ENCODE measurements at regions not wholly inside any gene's neighbourhood (a gene's known extent, or its start where the extent isn't known, plus 50 kb on each side); places are given as distances from the start of the nearest gene placed in this dataset.

DNA sequence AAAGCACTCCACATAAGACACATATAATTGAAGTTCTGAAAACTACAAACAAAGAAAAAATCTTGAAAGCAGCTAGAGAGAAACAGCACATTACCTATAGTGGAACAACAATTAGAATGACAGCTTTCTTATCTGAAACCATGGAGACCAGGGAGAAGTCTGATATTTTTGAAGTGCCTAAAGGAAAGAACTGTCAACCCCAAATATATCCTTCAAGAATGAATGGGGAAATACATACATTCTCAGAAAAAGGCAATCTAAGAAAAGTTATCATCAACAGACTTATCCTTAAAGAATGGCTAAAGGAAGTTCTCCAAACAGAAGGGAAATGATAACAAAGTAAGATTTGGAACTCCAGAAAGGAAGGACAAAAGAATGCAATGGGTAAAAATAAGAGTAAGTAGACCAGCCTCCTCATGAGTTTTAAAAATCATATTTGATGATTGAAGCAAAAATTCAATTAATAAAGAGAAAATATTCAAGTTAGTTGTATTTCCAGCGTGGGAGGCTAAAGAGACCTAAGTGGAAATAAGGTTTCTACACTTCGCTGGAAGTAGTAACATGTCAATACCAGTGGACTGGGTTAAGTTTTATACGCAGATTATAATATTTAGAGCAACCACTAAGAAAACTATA is 170.8 kb upstream of the SAMSN1 start:
- no peak for DNase-seq

DNA sequence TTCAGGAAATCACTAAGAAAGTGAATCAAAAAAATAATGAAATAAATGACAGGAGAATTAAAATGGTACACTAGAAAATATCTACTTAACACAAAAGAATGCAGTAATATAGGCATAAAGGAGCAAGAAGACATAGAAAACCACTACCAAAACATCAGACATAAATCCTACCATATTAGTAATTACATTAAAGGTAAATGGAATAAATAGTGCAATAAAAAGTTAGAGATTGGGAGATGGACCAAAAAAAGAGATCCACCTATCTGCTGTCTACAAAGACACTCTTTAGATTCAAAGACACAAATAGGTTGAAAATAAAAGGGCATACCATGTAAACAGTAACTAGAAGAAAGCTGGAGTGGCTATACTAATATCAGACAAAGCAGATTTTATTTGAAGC is 167.0 kb upstream of the SAMSN1 start:
- DNase-seq: no peak

GRCh38 chr21:14712121-14712715 is 166.1 kb upstream of the SAMSN1 start:
- DNase-seq: no peak

DNA sequence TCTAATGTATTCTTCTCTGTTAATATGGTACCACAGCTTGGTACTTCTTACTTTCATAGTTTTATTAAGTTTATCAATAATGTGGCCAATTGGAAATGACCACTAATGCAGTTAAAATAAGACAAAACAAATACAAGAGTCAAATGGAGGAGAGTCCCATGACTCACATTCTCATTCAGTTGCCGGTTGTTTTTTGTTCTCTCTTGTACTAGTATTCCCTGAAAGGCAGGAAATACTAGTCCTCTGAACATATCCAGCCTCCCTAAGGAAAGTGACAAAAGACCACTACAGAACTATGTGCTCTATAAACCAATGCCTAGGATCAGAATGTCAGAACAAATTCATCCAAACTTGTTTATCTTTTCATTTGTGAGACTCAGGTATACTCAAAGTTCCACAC is 165.2 kb upstream of the SAMSN1 start:
- no peak for DNase-seq

- DNase-seq: no peak
Measured at GRCh38 chr21:14707511-14708020, 161.5 kb upstream of the SAMSN1 start.

GRCh38 chr21:14706712-14707510 is 160.8 kb upstream of the SAMSN1 start:
- DNase-seq: no peak

- no peak for DNase-seq
Measured at GRCh38 chr21:14699433-14700407, 153.6 kb upstream of the SAMSN1 start.

DNA sequence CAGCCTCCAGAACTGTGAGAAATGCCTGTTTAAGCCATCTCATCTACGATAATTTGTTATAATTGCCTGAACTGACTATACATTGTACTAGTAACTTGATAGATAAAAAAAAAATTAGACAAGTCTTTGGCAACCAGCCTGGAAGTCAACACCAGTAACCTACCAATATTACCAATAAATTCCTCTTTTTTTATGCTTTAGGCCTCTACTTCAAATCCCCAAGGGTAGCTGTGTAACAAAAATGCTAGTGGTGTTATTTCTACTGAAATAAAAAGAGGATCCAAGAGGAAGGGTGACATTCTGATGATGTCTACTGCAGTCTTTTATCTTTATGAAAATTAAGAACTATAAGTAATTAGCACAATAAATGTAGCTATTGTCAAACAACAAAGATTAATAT is 151.7 kb upstream of the SAMSN1 start:
- DNase-seq: no peak

GRCh38 chr21:14694817-14695216 is 148.7 kb upstream of the SAMSN1 start:
- DNase-seq: no peak

- DNase-seq: no peak
Measured at GRCh38 chr21:14693997-14694396, 147.9 kb upstream of the SAMSN1 start.

DNA sequence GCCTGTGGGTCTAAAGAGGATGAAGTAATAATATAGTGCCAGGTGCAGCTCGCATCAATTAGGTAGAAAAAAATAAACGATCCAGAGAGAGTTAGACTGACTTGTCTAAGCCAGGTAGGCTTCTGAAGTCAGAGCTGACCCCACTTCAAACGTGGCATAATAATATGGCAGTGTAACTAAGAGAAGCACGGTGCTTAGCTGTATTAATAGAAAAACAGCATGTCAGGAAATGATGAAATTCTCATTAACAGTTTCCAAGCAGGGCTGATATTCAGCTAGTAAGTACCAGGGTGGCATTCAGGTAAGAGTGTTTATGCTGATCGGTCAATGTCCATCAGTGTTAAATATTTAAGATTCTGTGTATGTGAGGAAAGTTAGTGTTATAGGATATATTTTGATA is 145.8 kb upstream of the SAMSN1 start:
- no peak for DNase-seq

GRCh38 chr21:14690886-14691285 is 144.8 kb upstream of the SAMSN1 start:
- no peak for DNase-seq

DNA sequence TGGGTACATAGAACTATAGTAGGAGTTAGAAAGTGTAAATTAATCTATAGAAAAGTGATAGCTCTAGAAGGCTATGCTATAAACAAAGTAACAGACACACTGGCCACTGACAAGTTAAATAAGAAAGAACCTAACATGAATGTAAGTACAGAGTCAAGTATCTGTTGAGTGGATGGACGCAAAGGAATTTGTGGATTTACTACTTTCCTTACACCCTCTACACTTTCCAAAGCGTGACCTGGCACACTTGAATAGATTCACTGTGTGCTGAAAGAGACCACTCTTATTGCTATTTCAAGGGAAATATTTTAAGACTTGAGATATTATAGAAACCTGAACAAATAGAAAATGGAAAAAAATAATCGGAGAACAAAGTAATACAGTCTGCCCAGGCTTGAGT is 142.8 kb upstream of the SAMSN1 start:
- DNase-seq: no peak

GRCh38 chr21:14688412-14688811 is 142.3 kb upstream of the SAMSN1 start:
- DNase-seq: no peak

GRCh38 chr21:14687268-14687625 is 141.1 kb upstream of the SAMSN1 start:
- no peak for DNase-seq

DNA sequence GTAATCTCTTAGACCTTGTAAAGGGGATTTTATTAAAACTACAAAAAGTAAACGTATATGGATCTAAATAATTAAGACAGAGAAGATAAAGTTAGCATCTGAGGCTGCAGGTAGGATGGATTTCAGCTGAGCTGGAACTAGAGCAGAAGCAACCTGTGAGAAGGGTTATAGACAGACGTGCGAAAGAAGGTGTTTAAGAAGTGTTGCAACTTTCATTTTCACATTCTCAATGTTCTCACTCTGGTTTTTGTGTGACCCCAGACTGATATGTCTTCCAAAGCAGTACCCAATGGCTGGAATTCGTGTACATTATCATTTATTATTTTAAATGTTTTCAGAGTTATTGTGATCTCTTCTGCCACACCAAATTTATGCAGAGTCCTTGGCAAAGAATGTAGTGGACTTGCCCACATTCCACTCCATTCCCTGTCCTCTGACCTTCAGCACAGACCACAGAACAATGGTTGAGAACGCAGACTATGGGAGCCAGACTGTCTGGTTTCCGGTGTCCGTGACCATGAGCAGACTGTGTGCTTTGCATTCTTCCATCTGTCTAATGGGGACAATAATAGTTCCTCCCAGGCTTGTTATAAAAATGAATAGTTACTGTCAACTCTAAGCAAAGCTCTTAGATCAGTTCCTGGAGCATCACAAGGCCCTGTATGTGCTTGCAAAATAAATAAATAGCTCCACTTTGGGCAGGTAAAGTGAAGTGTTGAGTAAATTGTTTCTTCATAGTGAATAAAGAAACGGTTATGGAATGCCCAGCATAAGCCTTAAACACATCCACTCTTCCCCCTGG is 140.6 kb upstream of the SAMSN1 start:
- DNase-seq: no peak

GRCh38 chr21:14685568-14685967 is 139.5 kb upstream of the SAMSN1 start:
- DNase-seq: no peak

GRCh38 chr21:14684071-14684470 is 138.0 kb upstream of the SAMSN1 start:
- DNase-seq: no peak

- no peak for DNase-seq
Measured at GRCh38 chr21:14683063-14683462, 136.9 kb upstream of the SAMSN1 start.

GRCh38 chr21:14678973-14679574 is 133.0 kb upstream of the SAMSN1 start:
- DNase-seq: no peak

DNA sequence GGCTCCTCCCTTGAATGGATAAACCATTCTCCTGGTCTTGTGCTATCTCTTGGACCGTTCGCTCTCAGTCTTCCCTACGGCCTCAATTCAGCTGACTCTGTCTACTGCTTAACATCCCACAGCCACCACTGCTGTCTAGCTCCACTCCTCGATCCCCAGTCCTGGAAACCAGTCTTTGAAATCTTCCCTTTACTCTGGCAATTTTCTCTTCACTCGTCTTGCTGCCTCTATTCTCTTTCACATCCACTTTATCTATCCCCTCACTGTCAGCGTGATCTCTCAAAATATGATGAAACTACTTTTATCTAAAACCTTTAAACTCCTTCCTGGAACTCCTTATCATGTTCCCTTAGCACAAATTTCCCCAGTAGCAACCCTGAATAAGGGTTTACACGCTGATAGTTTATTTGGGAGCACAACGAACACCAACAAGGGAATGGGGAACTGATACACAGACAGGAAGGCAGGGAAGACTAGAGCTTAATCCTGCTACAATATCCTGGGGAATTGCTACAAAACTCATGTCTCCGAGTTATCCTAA is 131.6 kb upstream of the SAMSN1 start:
- DNase-seq: no peak
